K562 (cell line): ENCODE measurements at regions not wholly inside any gene's neighbourhood (a gene's known extent, or its start where the extent isn't known, plus 50 kb on each side); places are given as distances from the start of the nearest gene placed in this dataset.

Experiments
- CXXC5 ChIP-seq: fragments of 250-450 bp; sonication (Bioruptor Pico); IDR thresholded peaks from 2 replicates; pipeline ENCODE4 v1.8.0; 2022; ENCODE audit warnings: inconsistent platforms, mild to moderate bottlenecking, moderate library complexity
- EP300 ChIP-seq: IDR thresholded peaks from 2 replicates; pipeline ENCODE4 v1.6.1; 2012; ENCODE audit warnings: low read length, improper control_type of control experiment
- ETV1 ChIP-seq: fragments of 450-650 bp; conservative IDR thresholded peaks from 2 replicates; pipeline ENCODE4 v1.6.1; 2016; ENCODE audit warnings: missing genetic modification characterization, control low read depth, low read depth, missing compliant biosample characterization
- FOXA3 ChIP-seq, 2 experiments: fragments of 450-650 bp in 1 of 2; sonication (generic) in 1 of 2; formaldehyde crosslinking; IDR thresholded peaks in 1 of 2; conservative IDR thresholded peaks in 1 of 2; 2 replicates each; pipeline versions ENCODE4 v1.4.0 to v1.8.0; 2020 to 2022; ENCODE audit warnings: mild to moderate bottlenecking in 2 of 2, missing genetic modification reagents in 1 of 2
- HMBOX1 ChIP-seq: sonication (generic); IDR thresholded peaks from 2 replicates; pipeline ENCODE4 v1.6.1; 2016
- MTA2 ChIP-seq: fragments of 450-650 bp; IDR thresholded peaks from 2 replicates; pipeline ENCODE4 v1.6.1; 2016; ENCODE audit warnings: low read depth
- MYC ChIP-seq, 2 experiments: fragments of 250-450 bp in 1 of 2; sonication (Bioruptor Pico) in 1 of 2; IDR thresholded peaks; 2 replicates each; pipeline versions ENCODE4 v1.5.1 to v1.6.1; 2012 to 2021; ENCODE audit warnings: low read depth in 2 of 2, borderline replicate concordance in 1 of 2, improper control_type of control experiment in 1 of 2, low read length in 1 of 2, mild to moderate bottlenecking in 1 of 2, moderate library complexity in 1 of 2
- MYNN ChIP-seq, 2 experiments: sonication (generic); formaldehyde crosslinking in 1 of 2; IDR thresholded peaks; 2 replicates each; pipeline versions ENCODE4 v1.5.0 to v1.6.1; 2016 to 2020; ENCODE audit warnings: antibody characterized with exemption in 1 of 2, missing genetic modification reagents in 1 of 2
- NFIX ChIP-seq: fragments of 250-450 bp; sonication (Bioruptor Pico); IDR thresholded peaks from 2 replicates; pipeline ENCODE4 v1.4.0; 2020; ENCODE audit warnings: low read depth, mild to moderate bottlenecking, moderate library complexity
- PHF21A ChIP-seq: fragments of 450-650 bp; IDR thresholded peaks from 2 replicates; pipeline ENCODE4 v1.6.1; 2017; ENCODE audit warnings: low read depth, borderline replicate concordance
- RAD21 ChIP-seq, 2 experiments: fragments of 250-450 bp in 1 of 2; fragments of 450-650 bp in 1 of 2; sonication (Bioruptor Pico) in 1 of 2; formaldehyde crosslinking in 1 of 2; IDR thresholded peaks in 1 of 2; conservative IDR thresholded peaks in 1 of 2; 2 replicates each; pipeline versions ENCODE4 v1.4.0 to v1.8.0; 2020 to 2022; ENCODE audit warnings: mild to moderate bottlenecking in 2 of 2, moderate library complexity in 1 of 2
- RFX5 ChIP-seq: IDR thresholded peaks from 2 replicates; pipeline ENCODE4 v1.6.1; 2011; ENCODE audit warnings: low read depth, mild to moderate bottlenecking, improper control_type of control experiment, low read length
- SPI1 ChIP-seq: IDR thresholded peaks from 2 replicates; pipeline ENCODE4 v1.6.1; 2011; ENCODE audit warnings: low read depth, low read length, control low read depth, borderline replicate concordance
- STAT5A ChIP-seq: IDR thresholded peaks from 2 replicates; pipeline ENCODE4 v1.6.1; 2012; ENCODE audit warnings: low read length, inconsistent platforms, borderline replicate concordance
- TOE1 ChIP-seq, 2 experiments: fragments of 450-650 bp in 1 of 2; sonication (generic) in 1 of 2; formaldehyde crosslinking in 1 of 2; IDR thresholded peaks; 2 replicates each; pipeline versions ENCODE4 v1.7.1 to v1.8.0; 2016 to 2022; ENCODE audit warnings: borderline replicate concordance in 2 of 2, mild to moderate bottlenecking in 2 of 2, antibody characterized with exemption in 1 of 2, inconsistent platforms in 1 of 2, low read depth in 1 of 2, missing genetic modification reagents in 1 of 2, moderate library complexity in 1 of 2
- ZNF311 ChIP-seq: fragments of 250-450 bp; sonication (Bioruptor Pico); IDR thresholded peaks from 2 replicates; pipeline ENCODE4 v1.4.0; 2020; ENCODE audit warnings: mild to moderate bottlenecking, moderate library complexity
- TF ChIP-seq, protein P1 (sequence below): fragments of 250-450 bp; sonication (Bioruptor Pico); IDR thresholded peaks from 2 replicates; pipeline ENCODE4 v1.5.0; 2021; ENCODE audit warnings: mild to moderate bottlenecking, moderate library complexity
- TF ChIP-seq, protein P2 (sequence below): fragments of 250-450 bp; sonication (Bioruptor Pico); IDR thresholded peaks from 2 replicates; pipeline ENCODE4 v1.5.0; 2022; ENCODE audit warnings: mild to moderate bottlenecking
- TF ChIP-seq, protein P3 (sequence below): fragments of 450-650 bp; formaldehyde crosslinking; IDR thresholded peaks from 2 replicates; pipeline ENCODE4 v1.4.0; 2022; ENCODE audit warnings: mild to moderate bottlenecking, moderate library complexity

DNA sequence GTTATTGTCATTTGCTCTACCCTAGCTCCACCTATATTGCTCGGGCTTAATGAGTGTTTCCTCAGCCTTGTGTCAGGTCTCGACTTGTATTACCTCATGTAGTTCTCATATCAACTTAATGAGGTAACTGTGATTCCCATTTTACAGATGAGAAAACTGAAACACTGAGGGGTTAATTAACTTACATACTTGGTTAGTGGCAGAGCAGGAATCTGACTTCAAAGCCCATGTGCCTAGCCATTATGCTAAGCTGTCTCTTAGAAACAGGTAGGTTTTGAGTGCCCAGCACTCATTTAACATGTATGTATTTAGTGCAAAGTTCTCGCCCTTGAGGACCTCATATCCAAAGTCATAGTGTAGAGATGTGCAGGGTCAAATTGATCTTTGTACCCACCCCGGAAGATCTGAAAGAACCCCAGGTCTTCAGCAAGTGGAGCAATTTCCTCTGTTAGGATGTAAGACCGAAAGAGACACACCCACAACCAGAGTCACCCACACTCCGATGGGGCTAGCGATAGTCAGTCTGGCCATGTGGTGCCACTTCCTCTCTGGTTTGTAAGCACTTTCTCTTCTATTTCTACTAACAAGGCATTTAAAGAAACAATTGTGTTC is 121.0 kb upstream of the SLC39A10 start (continued):
- TF ChIP-seq, protein P1, sequence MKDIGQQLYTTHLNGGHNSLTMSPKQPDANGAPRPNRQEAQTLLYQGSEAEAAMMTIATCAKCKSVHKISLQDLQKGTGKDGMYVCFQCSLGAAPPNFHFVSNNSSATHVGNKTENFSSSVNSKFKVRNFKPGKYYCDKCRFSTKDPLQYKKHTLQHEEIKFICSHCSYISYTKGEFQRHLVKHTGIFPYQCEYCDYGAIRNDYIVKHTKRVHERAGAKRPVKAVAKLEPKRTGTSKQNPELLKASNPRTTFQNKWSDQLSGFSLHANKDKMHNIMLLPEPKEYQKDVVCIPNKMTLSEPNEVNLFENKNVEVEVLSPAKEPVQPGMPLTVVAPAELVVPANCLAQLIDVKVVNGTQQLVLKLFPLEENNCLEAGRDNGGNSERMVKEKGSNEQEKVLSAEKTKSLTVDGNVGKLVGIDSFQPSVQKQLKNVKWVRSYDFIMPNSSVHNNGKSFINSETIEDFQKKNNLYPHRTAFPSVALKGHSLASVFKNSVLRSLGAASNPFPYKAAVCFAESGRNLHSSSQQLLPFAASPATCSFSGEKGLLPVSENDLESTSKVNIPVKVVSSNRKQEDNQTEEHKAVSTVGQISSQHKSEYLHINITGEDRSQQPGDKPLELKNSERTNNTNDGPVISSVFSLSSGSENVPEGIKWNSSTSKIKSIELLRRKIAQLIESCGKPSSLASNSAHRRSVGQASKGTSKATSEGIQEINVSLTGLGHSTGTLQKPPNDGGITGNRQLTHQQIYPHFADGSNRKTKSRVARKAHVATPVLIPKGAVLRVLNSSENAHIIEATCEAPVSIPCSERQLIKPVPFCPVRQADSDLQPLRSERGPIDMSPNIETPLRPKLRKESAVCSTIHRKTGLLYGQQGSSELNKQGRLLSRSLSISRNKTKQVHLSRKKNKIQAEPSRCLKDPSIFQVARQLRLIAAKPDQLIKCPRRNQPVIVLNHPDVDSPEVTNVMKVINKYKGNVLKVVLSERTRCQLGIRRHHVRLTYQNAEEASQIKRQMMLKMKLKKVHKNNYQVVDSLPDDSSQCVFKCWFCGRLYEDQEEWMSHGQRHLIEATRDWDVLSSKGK (CRISPR knock-in tag), result no peak
- TF ChIP-seq EP300, result peak; percentile 38; the same call in 1 of the 2 replicates
- peak; percentile 95 for TF ChIP-seq SPI1
- TF ChIP-seq, protein P2, sequence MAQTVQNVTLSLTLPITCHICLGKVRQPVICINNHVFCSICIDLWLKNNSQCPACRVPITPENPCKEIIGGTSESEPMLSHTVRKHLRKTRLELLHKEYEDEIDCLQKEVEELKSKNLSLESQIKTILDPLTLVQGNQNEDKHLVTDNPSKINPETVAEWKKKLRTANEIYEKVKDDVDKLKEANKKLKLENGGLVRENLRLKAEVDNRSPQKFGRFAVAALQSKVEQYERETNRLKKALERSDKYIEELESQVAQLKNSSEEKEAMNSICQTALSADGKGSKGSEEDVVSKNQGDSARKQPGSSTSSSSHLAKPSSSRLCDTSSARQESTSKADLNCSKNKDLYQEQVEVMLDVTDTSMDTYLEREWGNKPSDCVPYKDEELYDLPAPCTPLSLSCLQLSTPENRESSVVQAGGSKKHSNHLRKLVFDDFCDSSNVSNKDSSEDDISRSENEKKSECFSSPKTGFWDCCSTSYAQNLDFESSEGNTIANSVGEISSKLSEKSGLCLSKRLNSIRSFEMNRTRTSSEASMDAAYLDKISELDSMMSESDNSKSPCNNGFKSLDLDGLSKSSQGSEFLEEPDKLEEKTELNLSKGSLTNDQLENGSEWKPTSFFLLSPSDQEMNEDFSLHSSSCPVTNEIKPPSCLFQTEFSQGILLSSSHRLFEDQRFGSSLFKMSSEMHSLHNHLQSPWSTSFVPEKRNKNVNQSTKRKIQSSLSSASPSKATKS (CRISPR knock-in tag), result no peak
- TF ChIP-seq PHF21A, result no peak
- TF ChIP-seq RFX5, result no peak
- peak in 1 of 2 experiments; percentile 5; a peak in 1 of 4 replicates for TF ChIP-seq RAD21 (CRISPR knock-in tag; conservative IDR thresholded peaks at IDR 0.05 in 1 of 2, IDR thresholded peaks at IDR 0.05 in 1 of 2)
- TF ChIP-seq FOXA3 (CRISPR knock-in tag; conservative IDR thresholded peaks at IDR 0.05 in 1 of 2, IDR thresholded peaks at IDR 0.05 in 1 of 2), result no peak
- no peak for TF ChIP-seq NFIX (CRISPR knock-in tag)
- no peak for TF ChIP-seq MTA2
- TF ChIP-seq ZNF311 (CRISPR knock-in tag), result no peak
- no peak for TF ChIP-seq ETV1 (tag)
- TF ChIP-seq, protein P3, sequence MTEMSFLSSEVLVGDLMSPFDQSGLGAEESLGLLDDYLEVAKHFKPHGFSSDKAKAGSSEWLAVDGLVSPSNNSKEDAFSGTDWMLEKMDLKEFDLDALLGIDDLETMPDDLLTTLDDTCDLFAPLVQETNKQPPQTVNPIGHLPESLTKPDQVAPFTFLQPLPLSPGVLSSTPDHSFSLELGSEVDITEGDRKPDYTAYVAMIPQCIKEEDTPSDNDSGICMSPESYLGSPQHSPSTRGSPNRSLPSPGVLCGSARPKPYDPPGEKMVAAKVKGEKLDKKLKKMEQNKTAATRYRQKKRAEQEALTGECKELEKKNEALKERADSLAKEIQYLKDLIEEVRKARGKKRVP (CRISPR knock-in tag), result no peak
- TF ChIP-seq MYNN (IDR thresholded peaks at IDR 0.05), result 0 out of 2 replicates have a peak, but pooled peaks have one; percentile 37
- TF ChIP-seq MYNN (CRISPR knock-in tag; IDR thresholded peaks at IDR 0.05), result no peak
- TF ChIP-seq MYC (IDR thresholded peaks at IDR 0.05; ENCODE audit: low read depth, low read length), result peak; percentile 83
- TF ChIP-seq MYC (CRISPR knock-in tag; IDR thresholded peaks at IDR 0.05; ENCODE audit: borderline replicate concordance, low read depth), result no peak
- TF ChIP-seq STAT5A, result no peak
- TF ChIP-seq HMBOX1, result peak; percentile 41; the same call in 1 of the 2 replicates
- TF ChIP-seq TOE1 (IDR thresholded peaks at IDR 0.05; ENCODE audit: borderline replicate concordance), result no peak
- no peak for TF ChIP-seq TOE1 (CRISPR knock-in tag; IDR thresholded peaks at IDR 0.05; ENCODE audit: borderline replicate concordance, low read depth)
- 0 out of 2 replicates have a peak, but pooled peaks have one; percentile 10 for TF ChIP-seq CXXC5 (CRISPR knock-in tag)
